Stimulated activated CD4-positive, alpha-beta T cell treated with anti-CD3 and anti-CD28 coated beads, TNF-alpha, amount 100 ng/mL, for 48 hours (primary cell): ENCODE measurements at regions not wholly inside any gene's neighbourhood (a gene's known extent, or its start where the extent isn't known, plus 50 kb on each side); places are given as distances from the start of the nearest gene placed in this dataset.
"Not testable (repeated sequence)": the region's sequence is repeated elsewhere in the genome, so short reads cannot be mapped to it uniquely, and the experiment has no call there.

ENCODE experiments used
- DNase-seq, 3 donors: peaks; one replicate each; pipeline ENCODE4 v3.0.0-alpha.2; 2020; ENCODE audit warnings: low read depth in 3 of 3

GRCh38 chr5:87198010-87198409 lies 69.7 kb upstream of the RASA1 start:
- no peak for DNase-seq

GRCh38 chr5:87199246-87199645 lies 68.4 kb upstream of the RASA1 start:
- not testable (repeated sequence) for DNase-seq

- DNase-seq = not testable (repeated sequence)
These were observed 68.0 kb upstream of the RASA1 start for GRCh38 chr5:87199704-87200103.

GRCh38 chr5:87210076-87210475 lies 57.6 kb upstream of the RASA1 start:
- no peak for DNase-seq

- no peak for DNase-seq
These were observed 56.9 kb upstream of the RASA1 start for GRCh38 chr5:87210743-87211142.

- DNase-seq = no peak
These were observed 56.0 kb upstream of the RASA1 start for GRCh38 chr5:87211676-87212075.

GRCh38 chr5:87212183-87212582 lies 55.5 kb upstream of the RASA1 start:
- not testable (repeated sequence) for DNase-seq

GRCh38 chr5:87217480-87217879 lies 50.2 kb upstream of the RASA1 start:
- not testable (repeated sequence) for DNase-seq
